ENCODE measurements at regions not wholly inside any gene's neighbourhood (a gene's known extent, or its start where the extent isn't known, plus 50 kb on each side); places are given as distances from the start of the nearest gene placed in this dataset.
A peak's percentile ranks its signal among the peaks of the same experiment; 100 is the strongest.

- no peak for DNase-seq
These were observed 103.1 kb upstream of the UNC5C start for GRCh38 chr4:95651891-95652290.

DNA sequence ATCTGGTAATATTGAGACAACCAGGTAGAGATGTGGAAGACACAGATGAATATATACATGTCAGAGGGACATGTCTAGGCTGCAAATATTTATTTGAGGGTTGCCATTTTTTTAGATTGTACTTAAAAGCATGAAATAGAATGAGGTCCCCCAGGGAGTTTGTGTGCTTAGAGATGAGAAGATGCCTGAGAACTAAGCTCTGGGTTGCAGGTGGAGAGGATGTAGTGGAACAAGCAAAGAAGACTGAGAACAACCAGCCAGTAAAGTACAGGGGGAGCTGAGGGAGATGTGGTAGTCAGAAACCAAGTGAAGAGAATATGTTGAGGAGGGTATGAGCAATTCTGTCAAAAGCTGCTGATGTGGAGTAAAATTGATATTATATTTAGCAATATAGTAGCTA, 95.6 kb upstream of the UNC5C start:
- no peak for DNase-seq

DNA sequence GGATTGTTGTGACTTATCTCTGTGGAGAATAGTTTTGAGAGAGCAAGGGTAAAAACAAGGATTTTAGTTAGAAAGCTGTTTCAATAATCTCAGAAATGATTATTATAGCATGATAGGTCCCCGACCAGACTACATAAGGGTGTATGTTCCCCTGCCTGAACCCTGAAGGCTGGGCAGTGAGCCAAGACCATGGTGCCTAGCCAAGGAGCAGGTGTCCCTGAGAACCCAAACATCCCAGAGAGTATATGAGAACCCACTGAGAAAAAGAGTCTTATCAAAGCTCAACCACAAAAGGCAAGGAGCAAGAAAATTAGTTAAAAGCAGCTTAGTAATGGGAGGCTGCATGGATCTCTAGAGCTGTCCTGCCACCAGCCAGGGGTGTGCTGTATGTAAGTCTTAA, 94.9 kb upstream of the UNC5C start:
- DNase-seq: no peak

DNA sequence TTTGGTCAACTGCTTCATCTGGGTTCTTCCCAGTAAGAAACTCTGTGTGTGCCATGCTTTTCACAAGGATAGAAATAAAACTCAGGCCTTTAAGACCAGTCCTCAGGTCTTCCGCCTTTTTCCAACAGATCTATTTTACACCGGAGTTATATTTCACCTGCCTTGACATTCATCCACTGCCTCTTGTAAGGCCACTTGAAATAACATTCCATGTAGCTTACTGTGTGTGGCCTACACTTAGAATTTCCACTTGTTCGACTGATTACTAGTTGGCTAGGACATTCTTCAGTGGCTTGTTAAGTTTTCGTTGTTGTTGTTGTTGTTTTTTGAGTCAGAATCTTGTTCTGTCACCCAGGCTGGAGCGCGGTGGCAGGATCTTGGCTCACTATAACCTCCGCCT, 92.8 kb upstream of the UNC5C start:
- no peak for DNase-seq

- no peak for DNase-seq
These were observed 91.5 kb upstream of the UNC5C start for GRCh38 chr4:95640311-95640710.

DNA sequence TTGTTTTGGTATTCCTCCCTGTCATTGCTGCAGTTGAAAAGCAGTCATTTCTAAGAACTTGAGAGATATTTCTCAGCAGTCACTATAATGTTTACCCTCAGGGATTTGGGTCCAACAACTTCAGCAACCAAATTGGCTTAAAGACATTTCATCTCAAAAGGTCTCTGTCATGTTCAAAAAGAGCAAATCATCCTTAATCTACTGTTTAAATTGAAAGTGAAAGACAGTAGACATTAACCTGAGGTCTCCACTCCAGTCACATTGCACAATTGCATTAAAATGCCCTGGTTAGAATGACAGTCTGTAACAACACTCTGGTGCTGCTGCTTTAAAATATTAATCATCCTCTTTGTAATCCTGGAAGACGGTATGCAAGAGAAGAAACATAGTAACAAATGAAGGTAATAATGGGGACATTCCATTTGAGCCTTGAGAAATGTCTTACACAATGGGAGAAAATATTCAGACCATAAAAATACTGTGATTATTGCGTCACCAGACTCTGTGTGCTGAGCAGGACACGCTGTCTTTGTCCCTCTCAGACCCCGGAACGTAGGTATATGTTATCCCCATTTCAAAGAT, 90.2 kb upstream of the UNC5C start:
- DNase-seq: peak; percentile 1 to 9

DNA sequence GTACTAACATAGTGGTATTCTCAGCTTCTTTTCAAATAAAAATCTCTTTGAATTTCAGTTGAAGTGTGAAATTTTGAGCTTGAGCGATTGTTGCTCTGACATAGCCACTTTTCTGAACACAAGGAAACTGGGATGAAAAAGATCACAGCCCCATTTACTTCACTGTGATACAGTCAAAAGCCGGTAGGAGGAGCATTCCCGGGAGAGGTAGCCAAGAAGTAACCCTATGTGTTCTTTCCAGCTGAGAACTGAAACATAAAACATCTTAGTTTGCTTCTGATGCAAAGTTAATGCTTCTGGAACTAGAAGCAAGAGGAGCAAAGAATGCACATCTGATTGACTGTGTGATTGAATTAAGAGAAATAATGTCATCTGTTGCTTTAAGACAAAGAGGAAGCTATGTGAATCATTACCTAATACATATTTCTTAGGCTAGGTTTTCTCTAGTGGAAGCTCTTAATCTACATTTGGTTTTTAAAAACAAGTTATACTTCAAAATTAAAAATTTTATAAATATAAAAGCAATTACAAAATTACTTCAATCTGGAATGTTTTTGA, 88.3 kb upstream of the UNC5C start:
- DNase-seq: no peak

DNA sequence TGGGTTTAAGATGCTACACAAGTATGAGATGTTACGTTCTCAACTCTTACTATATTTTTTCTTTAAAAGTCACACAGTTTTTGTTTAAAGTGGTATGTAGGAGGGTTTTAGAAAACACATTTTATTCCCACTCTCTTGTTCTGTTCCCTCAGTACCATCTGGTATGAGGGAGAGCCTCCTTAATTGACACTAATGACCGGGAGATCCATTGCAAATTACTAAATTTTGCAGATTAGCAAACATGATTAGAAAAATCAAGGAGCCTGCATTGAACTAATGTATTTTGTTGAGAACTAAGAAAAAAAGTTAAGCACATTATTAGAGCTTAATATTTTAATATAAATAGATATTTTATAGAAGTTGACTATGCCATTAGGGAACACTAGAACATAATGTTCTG, 87.3 kb upstream of the UNC5C start:
- DNase-seq: no peak

DNA sequence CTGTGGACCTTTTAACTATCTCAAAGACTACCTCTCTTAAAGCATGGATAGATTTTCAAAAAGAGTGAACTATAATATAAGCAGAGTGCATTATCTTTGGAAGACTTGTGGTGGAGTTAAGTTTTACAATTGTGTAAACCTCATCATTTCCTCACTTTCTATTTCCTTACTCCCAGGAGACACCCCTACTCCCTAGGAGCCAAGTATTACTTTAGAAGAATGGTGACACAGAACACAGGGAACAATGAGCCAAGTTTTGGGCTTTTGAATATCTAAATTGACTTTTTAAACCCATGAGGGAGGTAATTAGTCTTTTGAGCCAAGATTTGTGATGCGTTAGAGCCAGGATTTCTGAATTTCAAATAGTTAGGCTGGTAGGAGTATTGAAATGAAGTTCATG, 78.9 kb upstream of the UNC5C start:
- DNase-seq: no peak

DNA sequence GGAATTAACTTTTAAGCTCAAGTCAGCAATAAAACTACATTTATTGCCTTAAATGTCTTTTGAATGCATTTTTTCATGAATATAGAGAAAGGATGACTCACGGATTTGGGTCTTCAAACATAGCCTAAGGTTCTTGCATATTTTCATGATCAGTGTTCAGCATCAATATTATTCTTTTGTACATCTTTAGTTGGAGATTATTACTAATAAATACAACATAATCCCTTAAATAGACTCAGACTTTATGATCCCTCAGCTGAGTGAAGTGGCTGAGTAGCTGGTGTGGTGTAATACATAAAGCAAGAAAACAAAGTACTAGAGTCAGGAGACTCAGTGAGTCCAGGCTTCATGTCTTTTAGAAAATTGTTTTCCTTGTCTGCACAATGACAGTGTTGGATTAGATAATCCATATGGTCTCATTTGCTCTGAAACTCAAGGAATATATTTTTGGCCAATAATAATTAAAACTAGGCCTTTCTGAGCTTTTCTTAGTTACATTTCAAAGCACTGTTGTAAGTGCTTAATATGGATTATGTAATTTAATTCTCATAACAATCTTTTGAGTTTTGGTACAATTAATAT, 78.3 kb upstream of the UNC5C start:
- DNase-seq: no peak

GRCh38 chr4:95625020-95625419, 76.2 kb upstream of the UNC5C start:
- DNase-seq: no peak

- DNase-seq: no peak
These were observed 71.0 kb upstream of the UNC5C start for GRCh38 chr4:95619525-95620443.

DNA sequence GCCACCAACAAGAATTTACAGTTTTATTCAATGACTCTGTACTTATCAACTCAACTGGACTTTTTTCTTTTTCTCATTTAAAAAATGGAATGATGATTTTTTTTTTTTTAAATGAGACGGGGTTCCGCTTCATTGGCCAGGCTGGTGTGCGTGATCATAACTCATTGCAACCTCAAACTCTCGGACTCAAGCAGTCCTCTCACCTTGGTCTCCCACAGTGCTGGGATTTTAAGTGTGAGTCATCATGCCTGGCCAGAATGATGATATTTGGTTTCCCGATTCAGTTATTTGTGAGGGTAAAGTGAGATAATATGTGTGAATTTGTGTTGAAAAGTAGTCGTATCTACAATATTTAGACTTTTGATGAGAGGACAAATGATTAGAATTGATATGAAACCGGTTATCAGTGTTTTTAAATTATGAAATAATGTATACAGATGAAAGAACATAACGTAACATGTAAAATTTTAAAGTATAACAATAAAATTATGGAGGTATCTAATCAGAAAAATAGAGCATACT, 66.0 kb upstream of the UNC5C start:
- no peak for DNase-seq

DNA sequence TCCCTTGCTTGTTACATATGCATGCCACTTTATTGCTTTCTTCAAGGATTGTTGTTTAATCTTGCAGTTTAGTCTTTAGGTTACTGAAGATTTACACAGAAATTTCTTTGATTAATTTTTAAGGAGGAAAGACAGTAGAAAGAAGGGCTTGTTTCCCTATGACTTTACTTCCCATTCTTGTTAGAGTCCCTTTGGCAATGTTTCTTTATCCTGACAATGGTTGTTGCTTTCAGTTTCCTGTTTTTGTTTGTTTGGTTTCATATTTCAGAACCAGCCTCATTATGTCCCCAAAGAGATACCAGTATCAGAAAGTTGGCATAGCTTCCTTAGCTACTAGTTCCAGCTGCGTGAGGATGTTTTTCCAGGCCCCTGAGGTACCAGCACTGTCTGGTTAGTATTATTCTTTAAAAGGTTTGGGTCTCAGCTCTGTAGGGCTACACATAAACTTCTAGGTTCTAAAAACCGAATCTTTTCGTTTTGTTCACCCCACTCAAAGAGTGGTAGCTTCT, 61.3 kb upstream of the UNC5C start:
- DNase-seq: no peak

- peak; percentile 9 for DNase-seq
These were observed 58.0 kb upstream of the UNC5C start for GRCh38 chr4:95606739-95607138.

DNA sequence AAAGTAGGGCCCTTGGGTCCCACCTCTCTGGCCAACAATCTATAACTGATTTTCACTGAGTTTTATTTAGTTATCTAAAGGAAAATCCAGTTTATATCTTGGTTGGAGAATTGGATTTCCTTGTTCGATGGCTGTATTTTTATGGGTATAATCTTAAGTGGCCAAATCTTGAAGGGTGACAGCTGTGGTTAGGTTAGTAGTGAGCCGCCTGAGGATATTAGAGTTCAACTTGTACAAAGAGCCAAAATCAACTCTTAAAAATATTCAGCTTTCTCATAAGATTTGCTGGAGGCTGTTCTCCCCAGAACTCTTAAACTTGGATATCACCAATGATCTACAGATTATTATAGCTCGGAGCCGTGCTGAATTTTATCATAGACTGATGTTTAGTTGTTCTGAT, 54.6 kb upstream of the UNC5C start:
- no peak for DNase-seq

- no peak for DNase-seq
These were observed 54.1 kb upstream of the UNC5C start for GRCh38 chr4:95602872-95603271.

DNA sequence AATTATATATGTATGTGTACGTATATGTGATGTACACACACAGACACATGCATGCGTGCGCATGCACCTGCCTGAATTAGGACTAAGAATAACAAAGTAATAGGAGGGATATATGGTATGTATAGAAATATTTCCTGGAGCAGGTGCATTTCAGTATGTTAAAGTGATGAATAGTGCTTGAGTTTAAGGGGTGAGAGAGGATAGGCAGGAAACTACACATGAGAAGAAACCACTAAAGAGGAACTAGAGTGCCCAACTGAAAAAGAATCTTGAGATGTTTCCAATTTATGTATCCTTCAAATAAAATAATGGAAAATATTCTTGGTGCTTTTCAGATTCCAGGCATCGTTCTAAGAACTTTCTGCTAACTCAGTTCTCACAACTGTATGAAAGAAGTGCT, 52.6 kb upstream of the UNC5C start:
- DNase-seq: no peak

DNA sequence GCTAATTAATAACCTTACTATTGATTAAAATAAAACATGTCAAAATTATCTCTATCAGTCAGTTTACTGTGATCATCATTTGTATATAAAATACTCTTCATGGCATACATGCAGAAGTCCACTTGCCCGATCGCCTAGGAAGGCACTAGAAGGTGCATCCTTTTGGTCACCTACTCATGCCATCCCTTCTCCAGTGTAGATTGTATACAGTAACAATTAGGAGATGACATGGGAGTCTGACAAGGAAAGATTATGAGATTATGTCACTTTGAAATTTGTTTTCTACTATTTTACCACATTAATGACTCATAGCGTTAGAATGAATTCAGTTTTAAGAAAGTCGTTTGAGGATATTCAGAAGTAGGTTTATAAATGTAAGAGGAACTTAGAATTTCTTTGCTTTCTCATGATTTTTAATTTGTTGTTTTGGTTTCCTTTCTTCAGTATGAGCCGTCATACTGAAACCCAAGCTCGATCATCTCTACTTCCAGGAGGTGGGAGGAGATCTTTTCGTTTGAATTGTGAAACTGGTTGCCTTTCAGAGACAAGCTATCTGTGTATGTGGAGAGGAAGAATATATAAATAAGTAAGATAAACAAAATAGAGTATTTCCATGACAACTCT, 51.1 kb upstream of the UNC5C start:
- peak; percentile 63 to 72 for DNase-seq

Measured in inflammatory macrophage treated with lipopolysaccharide for 1 hour (primary cell).